ENCODE measurements at regions not wholly inside any gene's neighbourhood (a gene's known extent, or its start where the extent isn't known, plus 50 kb on each side); places are given as distances from the start of the nearest gene placed in this dataset.
A peak's percentile ranks its signal among the peaks of the same experiment; 100 is the strongest.
"Not testable (repeated sequence)": the region's sequence is repeated elsewhere in the genome, so short reads cannot be mapped to it uniquely, and the experiment has no call there.

DNA sequence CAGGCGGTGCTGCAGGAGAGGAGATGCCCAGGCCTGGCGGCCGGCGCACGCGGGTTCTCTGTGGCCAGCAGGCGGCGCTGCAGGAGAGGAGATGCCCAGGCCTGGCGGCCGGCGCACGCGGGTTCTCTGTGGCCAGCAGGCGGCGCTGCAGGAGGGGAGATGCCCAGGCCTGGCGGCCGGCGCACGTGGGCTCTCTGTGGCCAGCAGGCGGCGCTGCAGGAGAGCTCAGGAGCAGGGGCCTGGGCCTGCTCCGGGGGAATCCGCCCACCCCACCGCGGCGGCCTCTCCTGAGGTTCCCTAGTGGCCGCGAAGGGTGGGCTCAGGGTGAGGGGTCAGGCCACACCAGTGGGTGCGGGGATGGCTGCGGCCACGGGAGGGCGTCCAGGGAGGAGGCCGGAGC lies 75.9 kb downstream of the OR4F16 start:
- DNase-seq = not testable (repeated sequence)

- DNase-seq = not testable (repeated sequence)
These were observed 77.3 kb downstream of the OR4F16 start for GRCh38 chr1:609161-609560.

DNA sequence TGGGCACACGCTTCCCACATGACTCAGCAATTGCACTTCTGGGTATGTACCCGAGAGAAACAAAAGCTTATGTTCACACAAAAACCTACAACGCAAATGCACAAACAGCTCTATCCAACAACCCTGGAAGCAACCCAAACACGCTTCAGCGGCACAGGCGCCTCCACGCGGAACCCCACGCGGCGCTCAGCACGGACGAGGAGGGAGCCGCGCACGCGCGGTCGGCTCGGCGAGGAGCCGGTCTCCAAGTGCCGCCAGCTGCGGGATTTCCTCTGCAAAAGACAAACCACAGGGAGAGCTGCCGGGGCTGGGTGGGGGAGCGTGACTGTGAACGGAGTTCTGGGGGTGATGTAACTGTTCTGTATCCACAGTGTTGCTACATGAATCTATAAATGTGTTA lies 81.2 kb downstream of the OR4F16 start:
- peak; percentile 19 for DNase-seq

GRCh38 chr1:588211-588610 lies 98.2 kb downstream of the OR4F16 start:
- DNase-seq = not testable (repeated sequence)

DNA sequence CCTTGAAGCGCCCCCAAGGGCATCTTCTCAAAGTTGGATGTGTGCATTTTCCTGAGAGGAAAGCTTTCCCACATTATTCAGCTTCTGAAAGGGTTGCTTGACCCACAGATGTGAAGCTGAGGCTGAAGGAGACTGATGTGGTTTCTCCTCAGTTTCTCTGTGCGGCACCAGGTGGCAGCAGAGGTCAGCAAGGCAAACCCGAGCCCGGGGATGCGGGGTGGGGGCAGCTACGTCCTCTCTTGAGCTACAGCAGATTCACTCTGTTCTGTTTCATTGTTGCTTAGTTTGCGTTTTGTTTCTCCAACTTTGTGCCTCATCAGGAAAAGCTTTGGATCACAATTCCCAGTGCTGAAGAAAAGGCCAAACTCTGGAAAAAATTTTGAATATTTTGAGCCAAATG lies 100.5 kb downstream of the OR4F16 start:
- peak; percentile 75 for DNase-seq
